Jurkat, Clone E6-1 (cell line): ENCODE measurements at regions not wholly inside any gene's neighbourhood (a gene's known extent, or its start where the extent isn't known, plus 50 kb on each side); places are given as distances from the start of the nearest gene placed in this dataset.

ENCODE experiments used
- DNase-seq: peaks from one replicate; pipeline ENCODE4 v3.0.0-alpha.2; 2011; ENCODE audit warnings: low read depth, low spot score
- H3K4me3 ChIP-seq: 2 replicates; pipeline ENCODE4 v1.5.1; 2011; ENCODE audit warnings: mild to moderate bottlenecking, low read length, control low read depth, moderate library complexity

DNA sequence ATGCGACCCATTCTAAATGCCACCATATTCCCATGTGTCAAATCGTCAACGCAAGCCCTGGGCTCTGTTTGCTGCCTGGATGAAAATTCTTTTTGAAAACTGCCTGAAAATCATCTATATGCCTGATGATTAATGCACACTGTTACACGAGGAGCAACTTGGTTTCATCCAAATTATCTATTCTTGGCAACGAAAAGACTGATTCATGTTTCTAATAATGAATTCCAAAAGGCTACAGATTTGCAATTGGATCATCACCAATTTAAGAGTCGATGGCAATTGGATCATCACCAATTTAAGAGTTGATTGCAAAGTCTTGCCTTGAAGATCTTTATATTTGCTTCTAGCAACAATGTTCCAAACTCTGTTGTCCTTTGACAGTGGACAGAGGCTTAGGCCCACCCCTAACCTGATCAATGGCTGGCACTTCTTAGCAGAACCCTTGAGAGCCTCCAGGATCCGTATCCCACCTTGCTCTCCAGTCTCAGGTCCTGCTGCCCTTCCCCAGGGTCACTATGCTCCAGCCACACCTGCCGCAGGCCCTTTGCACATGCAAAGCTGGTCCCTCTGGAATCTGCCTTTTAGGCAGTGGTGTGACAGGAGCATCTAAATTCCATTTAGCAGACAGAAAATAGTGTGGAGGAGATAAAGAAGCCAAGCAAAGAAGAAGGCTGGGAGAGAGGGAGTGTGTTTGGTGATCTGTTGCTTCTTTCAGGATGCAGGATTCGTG, 460.9 kb upstream of the SULF2 start:
- H3K4me3 ChIP-seq: no peak overlapping the region
- no peak for DNase-seq

DNA sequence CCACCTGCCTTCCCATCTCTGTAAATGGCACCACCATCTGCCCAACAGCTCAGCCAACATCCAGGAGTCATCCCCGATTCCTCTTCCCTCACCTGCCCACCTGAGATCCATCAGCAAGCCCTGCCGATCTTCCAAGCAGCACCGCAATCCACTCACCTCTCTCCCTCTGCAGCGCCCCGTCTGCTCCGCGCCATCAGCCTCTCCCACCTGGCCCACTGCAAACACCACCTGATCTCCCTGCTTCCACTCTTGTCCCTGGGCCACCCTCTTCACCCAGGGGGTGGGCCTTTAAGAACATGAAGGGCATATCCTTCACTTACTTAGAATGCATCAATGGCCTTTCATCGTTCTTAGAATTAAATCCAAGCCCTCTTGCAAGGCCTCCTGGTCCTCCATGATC, 457.3 kb upstream of the SULF2 start:
- no peak overlapping the region for H3K4me3 ChIP-seq
- no peak for DNase-seq

- DNase-seq: no peak
- no peak overlapping the region for H3K4me3 ChIP-seq
Observed at GRCh38 chr20:48241482-48241881, 456.2 kb upstream of the SULF2 start.

GRCh38 chr20:48238781-48239180, 453.5 kb upstream of the SULF2 start:
- DNase-seq: no peak

GRCh38 chr20:48238326-48238725, 453.0 kb upstream of the SULF2 start:
- DNase-seq: no peak
- H3K4me3 ChIP-seq: no peak overlapping the region

More at GRCh38 chr20:48238781-48239180, 453.5 kb upstream of the SULF2 start:
- H3K4me3 ChIP-seq: no peak overlapping the region

GRCh38 chr20:48236000-48236970, 451.0 kb upstream of the SULF2 start:
- no peak overlapping the region for H3K4me3 ChIP-seq
- DNase-seq: no peak

GRCh38 chr20:48234951-48235350, 449.7 kb upstream of the SULF2 start:
- DNase-seq: no peak
- no peak overlapping the region for H3K4me3 ChIP-seq

GRCh38 chr20:48231253-48231930, 446.1 kb upstream of the SULF2 start:
- no peak for DNase-seq

GRCh38 chr20:48230216-48230615, 444.9 kb upstream of the SULF2 start:
- H3K4me3 ChIP-seq: no peak overlapping the region
- no peak for DNase-seq

More at GRCh38 chr20:48231253-48231930, 446.1 kb upstream of the SULF2 start:
- no peak overlapping the region for H3K4me3 ChIP-seq

DNA sequence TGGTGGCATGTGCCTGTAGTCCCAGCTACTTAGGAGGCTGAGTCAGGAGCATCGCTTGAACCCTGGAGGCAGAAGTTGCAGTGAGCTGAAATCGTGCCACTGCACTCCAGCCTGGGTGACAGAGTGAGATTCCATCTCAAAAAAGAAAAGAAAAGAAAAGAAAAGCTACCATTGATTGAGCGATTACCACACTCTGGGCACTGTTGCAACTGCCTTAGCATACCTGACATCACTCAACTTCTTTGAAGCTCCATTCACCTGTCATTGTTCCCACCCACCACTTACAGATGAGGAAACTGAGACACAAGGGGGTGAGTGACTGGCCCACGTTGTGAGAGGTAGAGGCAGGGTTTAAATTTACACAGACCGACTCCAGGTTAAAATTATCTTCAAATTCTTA, 442.1 kb upstream of the SULF2 start:
- no peak overlapping the region for H3K4me3 ChIP-seq
- no peak for DNase-seq

DNA sequence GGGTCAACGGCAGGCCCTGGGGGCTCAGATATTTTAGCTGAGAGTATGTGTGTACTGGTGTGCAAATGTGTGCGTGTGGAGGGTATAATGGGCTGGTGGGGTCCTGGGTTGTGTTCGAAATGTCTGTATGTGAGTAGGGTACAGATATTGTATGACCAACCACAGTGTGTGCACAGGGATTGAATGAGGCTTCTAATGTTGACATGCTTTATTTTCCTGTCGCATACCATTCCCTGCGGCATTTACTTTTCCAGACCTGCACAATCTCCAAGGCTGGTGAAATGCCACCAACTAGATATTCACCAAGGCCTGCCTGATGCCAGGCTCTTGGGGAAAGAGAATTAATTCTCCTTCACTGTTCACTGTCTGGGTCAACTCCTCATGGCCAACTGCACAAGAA, 441.4 kb upstream of the SULF2 start:
- no peak for DNase-seq
- no peak overlapping the region for H3K4me3 ChIP-seq

- H3K4me3 ChIP-seq: no peak overlapping the region
- no peak for DNase-seq
Observed at GRCh38 chr20:48224533-48225050, 439.3 kb upstream of the SULF2 start.

DNA sequence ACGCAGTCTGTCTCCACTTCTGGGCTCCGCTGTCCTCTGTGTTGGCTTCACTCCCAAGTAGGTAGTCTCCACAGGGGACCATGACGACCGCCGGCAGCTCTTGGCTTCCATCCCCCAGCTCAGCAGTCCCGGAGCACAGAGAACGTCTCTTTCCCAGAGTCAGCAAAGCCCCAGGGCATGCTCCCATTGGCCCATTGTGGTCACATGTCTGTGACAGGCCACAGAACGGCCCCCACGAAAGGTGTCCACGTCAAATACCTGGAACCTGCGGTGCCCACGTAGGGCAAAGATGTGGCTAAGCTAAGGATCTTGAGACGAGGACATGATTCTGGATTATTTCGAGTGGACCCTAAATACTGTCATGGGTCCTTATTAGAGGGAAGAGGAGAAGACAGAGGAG, 438.4 kb upstream of the SULF2 start:
- no peak overlapping the region for H3K4me3 ChIP-seq
- DNase-seq: no peak

DNA sequence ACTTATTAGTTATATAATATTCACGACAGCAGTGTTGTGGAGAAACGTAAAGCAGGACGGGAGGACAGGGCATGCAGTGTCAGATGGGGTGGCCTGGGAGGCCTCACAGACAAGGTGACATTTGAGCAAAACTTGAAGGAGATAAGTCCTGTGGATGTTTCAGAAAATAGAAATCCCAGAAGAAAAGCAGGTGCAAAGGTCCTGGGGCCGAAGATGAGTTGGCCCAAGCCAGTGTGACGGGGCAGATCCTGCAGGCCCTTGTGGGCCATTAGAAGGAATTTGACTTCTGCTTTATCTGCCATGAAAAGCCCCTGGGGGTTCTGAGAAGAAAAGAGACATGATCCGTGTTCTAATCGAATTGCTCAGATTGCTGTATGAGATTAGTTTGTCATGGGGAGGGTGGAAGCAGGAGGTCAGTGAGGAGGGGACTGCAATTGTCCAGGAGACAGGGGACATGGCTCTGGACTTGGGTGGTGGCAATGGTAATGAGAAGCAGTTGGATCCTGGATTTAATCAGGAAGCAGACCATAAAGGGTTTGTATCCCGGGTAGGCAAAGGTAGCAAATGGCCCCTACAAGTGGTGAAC, 437.4 kb upstream of the SULF2 start:
- no peak overlapping the region for H3K4me3 ChIP-seq
- DNase-seq: no peak

- DNase-seq: no peak
- H3K4me3 ChIP-seq: no peak overlapping the region
Observed at GRCh38 chr20:48220033-48220633, 434.9 kb upstream of the SULF2 start.

GRCh38 chr20:48219306-48219705, 434.0 kb upstream of the SULF2 start:
- no peak overlapping the region for H3K4me3 ChIP-seq
- DNase-seq: no peak

DNA sequence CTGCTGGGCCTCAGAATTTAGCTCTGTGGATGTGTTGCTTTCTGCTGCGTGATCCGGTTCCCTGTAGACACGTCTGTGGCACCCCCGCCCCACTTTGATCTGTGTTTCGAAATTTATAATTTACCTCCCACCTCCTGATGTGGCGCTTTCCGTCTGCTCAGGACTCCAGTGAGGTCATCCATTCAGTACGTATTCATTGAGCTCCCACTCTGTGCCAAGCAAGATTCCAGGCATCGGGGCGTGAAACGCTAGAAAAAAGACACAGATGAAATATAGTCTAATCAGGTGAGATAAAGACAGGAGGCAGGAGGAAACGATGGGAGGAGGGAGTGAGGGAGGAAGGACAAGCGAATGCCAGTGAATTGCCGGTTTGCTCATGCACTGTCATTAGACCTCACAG, 431.9 kb upstream of the SULF2 start:
- H3K4me3 ChIP-seq: no peak overlapping the region
- DNase-seq: no peak

- DNase-seq: no peak
- no peak overlapping the region for H3K4me3 ChIP-seq
Observed at GRCh38 chr20:48215536-48215935, 430.3 kb upstream of the SULF2 start.

DNA sequence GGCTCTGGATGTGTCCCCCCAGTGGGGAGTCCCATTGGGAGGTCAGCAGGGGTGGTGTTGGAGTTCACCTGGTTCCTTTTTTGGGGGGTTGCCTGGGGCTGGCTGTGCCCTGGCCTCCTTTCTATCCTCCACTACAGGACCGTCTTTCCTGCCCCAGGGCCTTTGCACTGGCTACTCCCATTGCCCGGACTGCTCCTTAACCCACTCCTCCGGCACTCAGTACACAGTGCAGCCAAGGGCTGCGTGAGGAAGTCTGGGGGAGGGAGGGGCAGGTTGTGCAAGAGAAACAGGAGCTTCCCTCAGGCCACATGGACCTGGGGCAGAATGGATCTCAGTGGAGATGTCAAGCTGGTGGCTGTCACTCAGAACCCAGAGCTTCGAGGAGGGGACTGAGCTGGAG, 429.3 kb upstream of the SULF2 start:
- H3K4me3 ChIP-seq: no peak overlapping the region
- DNase-seq: no peak
